ENCODE measurements at regions not wholly inside any gene's neighbourhood (a gene's known extent, or its start where the extent isn't known, plus 50 kb on each side); places are given as distances from the start of the nearest gene placed in this dataset.
"Not testable (repeated sequence)": the region's sequence is repeated elsewhere in the genome, so short reads cannot be mapped to it uniquely, and the experiment has no call there.

DNA sequence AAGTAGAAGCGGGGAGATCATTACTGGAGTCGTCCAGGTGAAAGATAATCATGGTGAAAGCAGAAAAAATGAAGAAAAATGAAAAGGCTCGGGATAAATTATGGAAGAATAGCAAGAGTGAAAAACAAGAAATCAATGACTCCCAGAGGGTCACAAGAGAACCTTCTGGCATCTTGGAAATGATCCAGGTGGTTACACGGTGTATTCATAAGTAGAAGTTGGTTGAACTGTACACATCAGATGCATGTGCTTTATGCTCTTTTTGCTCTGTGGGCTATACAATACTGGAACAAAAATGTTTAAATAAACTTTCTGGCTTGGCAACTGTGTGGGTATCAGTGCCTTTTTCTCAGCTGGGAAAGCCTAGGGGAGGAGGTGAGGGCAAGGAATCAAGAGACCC, 348.9 kb downstream of the RND3 start:
- DNase-seq (ENCODE audit: low read depth in 2 of 2), result no peak

DNA sequence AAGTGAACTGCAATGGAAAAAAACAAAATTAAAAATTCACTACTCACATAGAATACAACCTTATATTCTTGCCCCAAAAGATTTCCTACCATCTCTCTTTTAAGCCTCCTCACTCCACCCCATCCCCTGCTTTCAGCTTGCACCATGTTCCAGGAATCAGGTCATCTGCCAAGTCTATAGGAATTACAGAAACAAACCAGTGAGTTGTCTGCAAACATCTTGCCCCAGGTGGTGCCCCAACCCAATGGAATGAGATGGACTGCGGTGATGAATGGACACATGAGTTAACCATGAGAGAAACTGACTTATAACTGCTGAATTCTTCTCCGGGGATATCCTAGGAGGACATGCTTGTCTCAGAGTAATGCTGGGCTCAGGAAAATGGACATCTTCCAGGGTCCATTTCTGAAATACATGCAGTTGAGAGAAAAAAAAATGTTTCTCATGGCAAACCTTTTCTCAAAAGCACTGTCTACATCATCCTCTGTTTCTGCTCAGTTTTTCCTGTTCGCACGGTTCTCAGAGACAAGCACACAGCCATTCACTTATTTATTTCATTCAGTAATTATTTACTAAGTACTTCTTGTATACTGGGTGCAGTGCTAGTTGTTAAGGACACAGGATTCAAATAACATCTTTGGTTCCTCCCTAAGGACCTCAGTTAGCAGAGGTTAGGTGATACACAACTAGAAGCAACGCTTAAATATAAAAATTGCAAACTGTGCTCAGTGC, 350.0 kb downstream of the RND3 start:
- no peak for DNase-seq (ENCODE audit: low read depth in 2 of 2)

DNA sequence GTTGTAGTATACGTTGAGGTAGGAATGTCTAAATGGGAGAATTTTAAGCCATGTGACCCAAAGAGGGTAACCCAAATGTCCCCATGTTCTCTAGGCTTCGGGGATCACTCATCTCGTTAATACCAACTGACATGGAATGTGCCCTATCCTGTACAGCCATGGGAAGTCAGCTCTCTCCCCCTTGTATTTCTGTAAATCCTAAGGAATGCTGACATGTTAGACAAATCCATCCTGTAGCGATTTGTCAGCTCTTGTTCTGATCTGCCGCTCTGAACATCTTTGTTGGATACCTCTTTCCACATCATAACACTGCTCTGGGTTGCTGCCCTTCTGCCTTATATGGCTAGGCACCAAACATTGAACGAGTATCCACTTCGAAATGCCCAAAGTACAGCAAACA, 350.6 kb downstream of the RND3 start:
- no peak for DNase-seq (ENCODE audit: low read depth in 2 of 2)

DNA sequence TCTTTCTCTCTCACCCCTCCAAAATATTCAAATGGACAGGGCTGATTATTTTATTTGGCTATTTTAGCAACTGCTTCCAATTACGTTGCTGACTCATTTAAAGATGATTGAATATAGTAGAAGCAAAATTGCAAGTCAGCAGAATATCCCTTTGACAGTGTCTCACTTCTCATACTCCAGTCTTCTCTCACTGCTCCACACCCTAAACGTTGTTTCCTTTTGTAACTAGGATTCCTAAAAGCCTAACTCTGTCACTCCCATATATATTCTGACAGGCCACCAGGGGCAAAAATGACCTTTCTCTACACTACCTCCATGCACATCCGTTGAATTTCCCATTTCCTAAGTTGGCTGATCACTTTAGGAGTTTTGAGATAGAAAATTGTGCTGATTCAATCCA, 351.1 kb downstream of the RND3 start:
- DNase-seq (ENCODE audit: low read depth in 2 of 2), result no peak

DNA sequence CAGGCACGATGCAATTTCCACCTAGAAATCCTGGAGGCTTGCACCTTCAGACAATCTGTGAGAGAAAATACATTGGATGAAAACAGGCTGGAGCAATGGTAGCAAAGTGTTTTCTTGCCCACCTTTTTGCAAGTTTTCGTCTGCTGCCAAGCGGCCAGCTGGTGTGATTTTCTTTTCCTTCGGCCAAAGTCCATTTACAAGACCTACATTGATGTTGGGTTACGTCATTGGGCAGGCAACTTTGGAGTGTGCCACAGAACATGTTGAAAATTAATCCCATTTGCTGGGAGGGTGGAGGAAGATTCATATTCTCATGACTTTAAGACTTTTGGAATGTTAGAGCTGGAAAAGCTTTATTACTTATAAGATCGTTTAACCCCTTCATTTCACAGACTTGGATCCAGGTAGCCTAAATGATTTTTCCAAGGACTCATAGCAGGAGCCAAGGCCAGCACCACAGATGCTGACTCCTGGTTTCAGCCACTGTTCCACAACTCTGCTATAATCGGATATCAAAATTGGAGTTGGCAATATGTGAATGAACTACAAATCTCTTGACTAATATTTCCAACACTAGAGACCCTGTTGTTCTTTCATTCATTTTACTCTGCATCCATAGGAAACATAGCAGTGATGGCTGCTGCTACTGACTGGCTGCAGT, 352.1 kb downstream of the RND3 start:
- no peak for DNase-seq (ENCODE audit: low read depth in 2 of 2)

DNA sequence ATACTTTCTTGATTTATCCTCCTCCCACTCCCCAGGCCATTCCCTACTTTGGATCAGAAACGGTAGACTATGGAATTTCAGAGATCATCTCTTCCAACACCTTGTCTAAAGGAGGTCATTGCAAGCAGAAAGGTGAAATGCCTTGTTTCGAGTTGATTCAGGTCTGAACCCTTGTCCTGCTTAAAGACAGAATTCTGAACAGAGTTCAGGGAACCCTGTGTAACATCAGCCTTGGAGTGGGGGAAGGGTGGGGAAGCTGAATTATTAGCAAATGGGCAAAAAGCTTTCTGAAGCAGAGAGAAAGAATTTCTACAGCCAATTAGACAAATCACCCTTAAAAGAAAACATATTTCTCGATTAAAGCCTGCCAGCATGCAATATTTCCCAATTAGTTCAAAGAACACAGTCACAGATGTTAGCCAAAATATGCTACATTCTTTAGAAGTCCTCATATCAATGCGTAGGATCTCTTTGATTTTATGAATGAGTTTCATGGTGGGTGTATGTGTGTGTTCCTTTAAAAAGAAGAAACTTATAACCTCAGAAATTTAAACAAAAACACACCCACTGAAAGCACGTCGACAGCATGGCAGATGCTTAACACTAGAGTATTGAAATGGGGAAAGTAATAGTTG, 353.1 kb downstream of the RND3 start:
- no peak for DNase-seq (ENCODE audit: low read depth in 2 of 2)

DNA sequence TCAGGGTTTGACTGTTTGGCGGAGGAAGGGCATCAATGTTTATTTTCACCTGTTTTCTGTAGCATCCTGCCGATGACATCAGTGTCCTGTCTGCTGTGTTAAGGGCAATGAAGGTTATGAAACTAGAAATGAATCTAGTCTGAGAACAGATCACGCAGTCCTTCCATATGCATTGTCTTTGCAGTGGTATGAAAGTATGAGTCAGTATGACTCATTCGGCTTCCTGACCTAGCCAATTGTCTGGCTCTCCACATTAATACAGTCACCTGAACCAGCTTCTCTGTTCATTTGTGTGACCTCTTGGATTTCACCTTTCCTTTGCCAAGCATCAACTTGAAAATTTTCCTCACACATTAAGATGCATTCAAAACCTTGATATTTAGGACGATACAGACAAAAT, 353.8 kb downstream of the RND3 start:
- DNase-seq (ENCODE audit: low read depth in 2 of 2), result peak; percentile 99

DNA sequence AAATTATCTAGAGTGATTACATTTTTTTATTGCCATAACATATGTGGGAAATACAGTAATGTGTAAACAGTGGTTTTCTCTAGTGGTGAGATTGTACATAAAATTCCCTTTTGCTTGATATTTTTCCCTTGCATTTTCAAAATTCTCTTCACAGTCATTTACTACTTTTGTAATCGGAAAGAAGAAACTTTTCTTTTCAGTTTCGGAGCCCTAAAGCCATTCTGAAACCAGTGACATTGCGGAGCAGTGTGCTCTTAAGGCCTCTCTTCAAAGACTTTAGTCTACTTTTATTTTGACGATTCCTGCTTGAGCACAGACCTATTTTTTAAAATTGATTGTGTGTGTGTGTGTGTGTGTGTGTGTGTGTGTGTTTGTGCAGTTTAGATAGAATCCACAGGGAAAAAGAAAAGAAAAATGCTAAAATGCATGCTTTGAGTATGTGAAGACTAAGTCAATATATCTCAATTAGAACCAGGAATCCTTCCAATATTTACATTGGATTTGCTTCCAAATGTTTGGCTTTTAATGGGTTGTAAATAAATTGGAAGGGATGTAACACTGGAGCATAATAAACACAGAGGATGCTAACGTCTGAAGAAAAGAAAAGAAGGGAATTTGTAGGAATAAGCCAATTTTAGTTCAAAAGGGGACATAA, 357.4 kb downstream of the RND3 start:
- no peak for DNase-seq (ENCODE audit: low read depth in 2 of 2)

DNA sequence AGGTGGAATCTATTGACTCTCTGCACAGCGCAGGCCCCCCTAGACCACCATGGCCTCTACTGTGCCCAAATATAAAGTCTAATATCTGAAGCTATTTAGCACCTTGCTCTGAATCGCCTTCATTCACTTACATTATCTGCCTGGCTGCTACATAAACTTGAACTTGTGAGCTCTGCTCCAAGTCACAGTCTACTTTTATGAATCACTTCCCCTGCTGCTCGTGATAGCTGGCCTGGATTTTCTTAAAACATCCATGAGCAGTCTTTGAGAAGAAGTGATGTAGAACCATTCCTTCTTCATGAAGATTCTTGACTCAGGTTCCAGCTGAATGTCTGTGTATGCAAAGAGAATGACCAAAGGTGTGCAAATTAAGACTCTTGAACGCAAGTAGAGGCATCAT, 359.5 kb downstream of the RND3 start:
- peak in 1 of 2 donors; percentile 86 for DNase-seq (ENCODE audit: low read depth in 2 of 2)

DNA sequence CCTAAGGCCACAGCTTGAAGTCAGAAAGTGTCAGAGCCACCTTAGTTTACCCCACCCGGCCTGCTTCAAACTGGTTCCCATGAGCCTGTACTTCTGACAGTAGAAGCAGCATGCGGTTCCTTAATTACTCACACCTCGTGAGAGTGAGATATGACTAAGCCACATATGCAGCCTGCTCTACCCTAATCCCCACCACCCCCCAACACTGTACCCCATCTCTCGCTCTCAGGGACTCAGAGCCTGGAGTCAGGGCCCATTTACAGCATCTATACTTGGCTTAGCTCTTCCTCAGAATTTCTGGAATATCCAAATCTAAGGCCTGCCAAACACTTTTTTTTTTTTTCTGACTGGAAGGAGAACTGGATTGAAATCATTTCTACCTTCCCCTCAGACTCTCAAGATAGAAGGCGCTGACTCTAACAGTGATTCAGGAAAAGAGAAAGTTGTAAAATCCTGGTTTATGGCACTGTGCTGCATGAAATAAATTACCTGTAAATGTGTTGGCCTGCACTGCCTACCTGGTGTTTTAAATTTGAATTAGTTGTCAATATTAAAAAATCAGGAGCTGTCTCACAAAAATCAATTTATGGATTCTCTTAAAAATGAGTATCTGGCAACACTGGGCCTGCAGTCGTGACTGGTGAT, 360.0 kb downstream of the RND3 start:
- DNase-seq (ENCODE audit: low read depth in 2 of 2), result peak in 1 of 2 donors; percentile 47

DNA sequence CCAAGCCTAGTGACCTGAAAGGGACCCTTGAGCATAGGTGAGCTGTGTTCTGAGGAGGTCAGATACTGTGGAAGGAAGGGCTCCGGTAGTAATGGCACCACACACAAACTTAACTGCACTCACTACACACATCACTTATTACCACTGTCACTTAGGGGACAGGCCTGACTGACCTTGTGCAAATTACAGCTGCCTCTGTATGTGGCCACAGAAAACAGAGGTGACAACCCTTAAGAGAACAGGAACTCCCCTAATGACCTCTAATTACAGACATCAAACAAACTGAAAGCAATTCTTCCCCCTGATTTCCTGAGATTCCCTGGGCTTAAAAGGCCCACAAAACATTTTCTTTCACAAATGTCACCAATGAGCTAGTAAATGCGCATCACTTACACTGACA, 360.6 kb downstream of the RND3 start:
- DNase-seq (ENCODE audit: low read depth in 2 of 2), result peak in 1 of 2 donors; percentile 14

DNA sequence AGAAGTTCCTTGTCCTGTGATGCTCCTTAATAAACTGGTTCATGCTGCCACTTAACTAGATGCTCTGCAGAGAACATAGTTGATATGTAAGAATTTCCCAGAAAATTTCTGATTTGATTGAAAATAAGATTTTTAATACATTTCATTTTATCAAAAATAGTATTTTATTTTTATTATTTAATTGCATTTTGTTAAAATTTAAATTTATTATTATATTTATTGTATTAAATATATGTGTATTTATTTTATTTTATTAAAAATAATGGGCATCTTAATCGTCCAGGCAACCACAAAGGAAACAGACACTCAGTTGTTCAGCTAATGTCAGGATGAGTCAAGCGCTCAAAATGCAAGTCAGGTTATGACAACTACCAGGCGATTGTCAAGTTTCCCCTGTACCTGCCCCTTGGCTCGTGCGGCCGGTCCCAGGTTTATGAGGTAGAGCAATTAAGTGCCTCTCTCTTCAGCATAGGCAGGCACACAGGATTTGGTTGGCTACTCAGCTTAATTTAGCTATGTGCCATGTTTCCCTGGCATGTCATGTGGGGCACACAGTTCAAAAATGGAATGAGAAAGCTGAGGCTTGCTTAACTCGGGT, 361.2 kb downstream of the RND3 start:
- peak; percentile 50 to 80 for DNase-seq (ENCODE audit: low read depth in 2 of 2)

DNA sequence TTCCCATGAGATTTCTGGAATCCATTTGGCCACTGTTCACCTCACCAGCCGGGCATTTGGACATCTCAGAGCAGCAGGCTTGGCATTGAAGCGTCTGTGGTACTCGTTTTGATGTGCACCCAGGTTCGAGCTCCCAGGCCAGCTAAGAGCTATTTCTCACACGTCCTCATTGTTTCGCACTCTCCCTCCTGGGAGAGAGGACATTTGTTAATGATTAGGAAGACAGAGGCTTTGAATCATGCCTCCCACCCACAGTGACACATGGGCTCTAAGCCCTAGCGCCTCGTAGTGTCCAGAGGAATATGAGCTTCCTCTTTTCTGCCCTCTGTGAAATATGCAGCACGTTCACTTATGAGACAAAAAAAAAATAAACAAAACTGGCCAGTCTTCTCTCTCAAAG, 361.8 kb downstream of the RND3 start:
- peak in 1 of 2 donors; percentile 56 for DNase-seq (ENCODE audit: low read depth in 2 of 2)

DNA sequence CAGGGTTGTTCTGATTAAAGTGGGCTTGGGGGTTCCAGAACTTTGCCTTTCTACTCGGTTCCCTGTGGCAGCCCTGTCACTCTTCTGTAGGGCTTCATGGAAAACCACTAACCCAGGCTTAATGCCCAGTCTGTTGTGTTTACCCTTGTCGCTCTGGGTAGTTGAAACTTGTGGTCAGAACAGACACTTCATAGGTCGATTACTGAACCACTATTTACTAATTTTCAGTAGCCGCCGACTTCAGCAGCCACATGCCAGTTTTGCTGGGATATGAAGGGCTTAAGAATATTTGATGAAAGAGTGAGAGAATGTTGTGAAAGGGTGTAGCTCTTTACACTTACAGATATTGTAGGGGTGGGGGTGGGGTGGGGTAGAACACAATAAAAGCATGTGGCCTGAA, 362.3 kb downstream of the RND3 start:
- DNase-seq (ENCODE audit: low read depth in 2 of 2), result no peak

DNA sequence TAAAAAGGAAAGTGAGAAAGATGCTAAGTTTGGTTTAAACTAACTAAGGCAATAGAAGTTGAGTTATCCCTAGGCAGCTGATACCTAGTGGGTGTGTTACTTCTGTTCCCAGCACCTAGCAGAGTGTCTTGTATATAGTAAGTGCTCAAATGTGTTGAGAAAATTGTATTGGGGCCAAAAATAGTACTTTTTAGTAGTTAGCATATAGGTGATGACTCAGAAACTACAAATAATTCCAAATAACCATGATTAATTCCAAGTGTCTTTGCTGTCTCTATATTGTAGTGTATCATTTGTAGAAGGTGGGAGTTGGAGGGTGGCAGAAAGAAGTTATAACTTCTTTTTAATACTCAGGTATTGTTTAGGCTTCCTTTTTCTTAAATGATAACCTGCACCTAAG, 362.7 kb downstream of the RND3 start:
- no peak for DNase-seq (ENCODE audit: low read depth in 2 of 2)

DNA sequence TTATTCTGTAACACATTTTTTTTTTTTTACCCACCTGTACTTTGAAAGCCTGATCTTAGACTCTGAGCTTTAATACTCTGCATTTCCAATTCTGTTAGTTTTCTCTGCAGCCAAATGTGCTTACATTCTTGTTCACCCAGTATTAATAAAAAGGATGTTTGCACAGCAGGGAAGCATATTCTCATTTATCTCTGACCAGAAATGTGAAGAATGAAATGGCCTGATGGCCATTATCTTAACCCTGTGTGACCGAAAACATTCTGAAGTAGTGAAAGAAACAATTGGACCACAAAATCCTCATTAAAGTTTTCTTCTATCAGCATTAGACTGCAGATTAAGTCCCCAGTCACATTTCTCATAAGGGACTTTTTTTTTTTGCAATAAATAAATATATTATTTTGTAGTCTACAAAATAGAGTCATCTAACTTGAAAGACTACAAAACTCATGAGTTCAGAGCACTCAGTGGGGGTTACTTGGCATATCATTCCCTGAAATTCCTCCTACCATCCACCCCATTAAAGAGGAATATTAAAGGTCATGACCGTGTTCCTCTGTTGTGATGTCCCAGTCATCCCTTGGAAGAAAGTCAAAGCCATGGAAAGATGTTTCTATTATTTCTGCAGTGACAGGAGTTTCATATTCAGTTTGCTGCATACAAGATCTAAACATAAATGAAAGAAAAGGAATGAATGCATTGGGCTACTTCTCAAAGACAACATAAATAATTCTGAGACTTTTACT, 364.4 kb downstream of the RND3 start:
- DNase-seq (ENCODE audit: low read depth in 2 of 2), result no peak

DNA sequence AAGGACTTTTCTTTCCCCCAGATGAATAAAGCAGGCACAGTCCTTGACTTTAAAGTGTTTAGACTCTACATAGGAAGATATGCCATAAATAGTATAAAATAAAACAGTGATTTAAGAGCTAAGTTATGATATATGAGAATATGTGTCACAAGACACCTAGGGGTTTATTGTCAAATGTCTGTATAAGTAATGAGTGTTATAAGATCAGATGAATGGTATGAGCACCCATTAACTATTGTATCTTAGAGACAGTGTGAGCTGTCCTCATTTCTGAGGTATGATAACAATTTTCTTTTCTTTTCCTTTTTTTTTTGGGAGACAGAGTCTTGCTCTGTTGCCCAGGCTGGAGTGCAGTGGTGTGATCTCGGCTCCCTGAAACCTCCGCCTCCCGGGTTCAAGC, 365.3 kb downstream of the RND3 start:
- no peak for DNase-seq (ENCODE audit: low read depth in 2 of 2)

DNA sequence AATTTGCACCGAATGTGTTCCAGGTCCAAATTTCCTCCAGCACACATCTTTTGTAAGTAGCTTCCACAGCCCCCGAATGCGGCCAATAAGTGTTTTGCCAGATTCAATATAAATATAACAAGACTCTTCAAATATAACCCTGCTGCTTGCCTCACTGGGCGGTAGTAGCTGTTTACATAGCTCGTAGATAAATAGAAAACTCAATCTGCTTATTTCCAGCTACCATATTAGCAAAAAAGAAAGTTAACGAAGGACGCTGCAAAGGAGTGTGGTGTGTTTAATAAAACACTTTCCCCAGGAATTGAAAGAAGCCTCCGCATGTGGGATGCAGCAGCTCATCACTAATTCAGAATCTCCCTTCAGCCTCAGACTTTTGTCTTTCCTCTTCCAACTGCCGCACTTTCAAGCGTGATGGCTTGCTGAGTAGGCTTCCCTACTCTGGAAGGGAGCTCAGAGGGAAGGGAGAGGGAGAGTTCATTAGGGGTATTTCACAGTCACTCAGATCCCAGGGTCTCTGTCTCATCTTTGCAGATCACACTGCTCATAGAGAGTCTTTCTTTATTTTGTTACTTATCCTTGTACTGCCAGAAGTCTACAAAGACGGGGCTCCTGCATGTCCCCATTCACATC, 367.0 kb downstream of the RND3 start:
- DNase-seq (ENCODE audit: low read depth in 2 of 2), result no peak

DNA sequence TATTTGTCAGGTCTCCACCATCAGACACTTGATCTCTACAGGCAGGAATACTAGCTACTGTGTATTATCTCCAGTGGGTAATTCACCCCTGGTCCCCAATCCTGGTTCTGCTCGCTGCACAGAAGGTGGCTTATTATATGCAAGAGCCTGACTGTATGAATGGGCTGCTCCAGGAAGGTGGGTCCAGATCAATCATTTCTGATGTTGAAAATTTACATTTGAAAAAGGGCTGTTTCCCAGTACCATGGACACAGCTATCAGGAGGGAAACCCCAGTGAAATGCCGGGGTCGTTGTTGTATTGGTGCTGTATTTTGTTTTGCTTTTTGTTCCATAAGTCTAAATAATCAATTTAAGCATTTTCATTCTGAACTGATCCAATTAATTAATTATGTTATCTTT, 367.6 kb downstream of the RND3 start:
- no peak for DNase-seq (ENCODE audit: low read depth in 2 of 2)

DNA sequence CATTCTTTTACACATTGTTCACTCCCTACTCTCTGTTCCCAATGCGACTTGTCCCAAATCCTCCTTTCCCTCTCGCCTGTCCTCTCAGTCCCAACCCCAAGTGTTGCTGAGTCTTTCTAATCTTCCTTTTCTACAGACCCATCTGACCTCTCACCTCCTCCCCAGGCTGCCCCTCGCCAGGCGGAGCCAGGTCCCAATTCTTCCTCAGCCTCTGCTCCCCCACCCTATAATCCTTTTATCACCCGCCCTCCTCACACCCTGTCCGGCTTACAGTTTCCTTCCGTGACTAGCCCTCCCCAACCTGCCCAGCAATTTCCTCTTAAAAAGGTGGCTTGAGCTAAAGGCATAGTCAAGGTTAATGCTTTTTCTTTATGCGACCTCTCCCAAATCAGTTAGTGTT, 373.4 kb downstream of the RND3 start:
- not testable (repeated sequence) for DNase-seq (ENCODE audit: low read depth in 2 of 2)
